ENCODE measurements at regions not wholly inside any gene's neighbourhood (a gene's known extent, or its start where the extent isn't known, plus 50 kb on each side); places are given as distances from the start of the nearest gene placed in this dataset.

- no peak for TF ChIP-seq PAX5 (IDR thresholded peaks at IDR 0.05; ENCODE audit: insufficient read depth, low read length, severe bottlenecking)
- TF ChIP-seq POLR2AphosphoS5 (IDR thresholded peaks at IDR 0.05; ENCODE audit: low read depth, low read length), result no peak
- no peak for TF ChIP-seq POLR2A (IDR thresholded peaks at IDR 0.05; ENCODE audit: low read depth, low read length)
These were observed 290.0 kb upstream of the PIK3R1 start for GRCh38 chr5:67925511-67925910.
